GM12878 (cell line): ENCODE measurements at regions not wholly inside any gene's neighbourhood (a gene's known extent, or its start where the extent isn't known, plus 50 kb on each side); places are given as distances from the start of the nearest gene placed in this dataset.

Experiments used
- ATAC-seq: fragments of 200-7000 bp; cut with Tn5 transposase; 3 replicates; pipeline ENCODE4 v1.9.1; 2020; ENCODE audit warnings: mild to moderate bottlenecking, moderate library complexity
- BruUV-seq: library from RNA; stranded (reverse); fragments of 400-500 nt; replicated peaks from 2 replicates; lab custom pipeline; 2021; lab: Mats Ljungman, UMichigan
- CTCF ChIA-PET: fragments of 300-600 bp; sonication (Branson Sonifier 250); formaldehyde crosslinking; extraction: SDS; loops from one replicate; lab custom pipeline; 2021; ENCODE audit warnings: inconsistent platforms; lab: Yijun Ruan, JAX
- POLR2A ChIA-PET: fragments of 350-600 bp; formaldehyde crosslinking; extraction: SDS; loops from one replicate; lab custom pipeline; 2021; ENCODE audit warnings: inconsistent platforms; lab: Charles Lee
- RAD21 ChIA-PET: fragments of 300-600 bp; sonication (Branson Sonifier 250); formaldehyde crosslinking; loops from one replicate; lab custom pipeline; 2023; ENCODE audit warnings: antibody characterized with exemption; ENCODE audit not compliant: unreplicated experiment; lab: Charles Lee
- SMC1A ChIA-PET: fragments of 300-600 bp; sonication (Branson Sonifier 250); formaldehyde crosslinking; loops from one replicate; lab custom pipeline; 2023; ENCODE audit not compliant: unreplicated experiment, uncharacterized antibody; lab: Charles Lee
- DNase-seq: peaks from one replicate; pipeline ENCODE4 v3.0.0-alpha.2; 2011; ENCODE audit warnings: low read depth, low spot score
- FAIRE-seq: peaks from 3 replicates; lab custom pipeline; 2011; peaks lifted over from hg19 to GRCh38; lab: Jason Lieb, UNC
- H2AFZ ChIP-seq: 2 replicates; pipeline ENCODE4 v1.6.0; 2011; ENCODE audit warnings: low read depth, low read length, control low read depth; ENCODE audit not compliant: control insufficient read depth
- H3K27ac ChIP-seq: 2 replicates; pipeline ENCODE4 v1.5.1; 2011; ENCODE audit warnings: control low read depth; ENCODE audit not compliant: control insufficient read depth, insufficient read depth
- H3K27me3 ChIP-seq, 2 experiments: replicated peaks in 1 of 2; 2 replicates each; pipeline versions ENCODE4 v1.6.0 to v1.6.1; 2011; ENCODE audit warnings: low read length in 1 of 2; ENCODE audit not compliant: control insufficient read depth in 2 of 2, insufficient read depth in 2 of 2
- H3K36me3 ChIP-seq, 2 experiments: 2 replicates each; pipeline ENCODE4 v1.5.1; 2011; ENCODE audit warnings: low read length in 1 of 2; ENCODE audit not compliant: control insufficient read depth in 2 of 2, insufficient read depth in 2 of 2
- H3K4me1 ChIP-seq: 2 replicates; pipeline ENCODE4 v1.6.1; 2011; ENCODE audit warnings: mild to moderate bottlenecking, low read length, moderate library complexity, mixed read lengths; ENCODE audit not compliant: control insufficient read depth, insufficient read depth
- H3K4me2 ChIP-seq: 2 replicates; pipeline ENCODE4 v1.6.0; 2011; ENCODE audit warnings: control low read depth; ENCODE audit not compliant: control insufficient read depth, insufficient read depth
- H3K4me3 ChIP-seq: fragments of 200-600 bp; sonication (generic); 2 replicates; pipeline ENCODE4 v1.5.1; 2016
- H3K79me2 ChIP-seq: 2 replicates; pipeline ENCODE4 v1.6.0; 2011; ENCODE audit warnings: low read length; ENCODE audit not compliant: control insufficient read depth, insufficient read depth
- H3K9ac ChIP-seq: 2 replicates; pipeline ENCODE4 v1.8.0; 2011; ENCODE audit warnings: low read length, control low read depth, mixed read lengths; ENCODE audit not compliant: control insufficient read depth, insufficient read depth
- H3K9me3 ChIP-seq: replicated peaks from 3 replicates; pipeline ENCODE4 v1.5.1; 2011; ENCODE audit warnings: mild to moderate bottlenecking, low read length; ENCODE audit not compliant: control insufficient read depth, insufficient read depth
- H4K20me1 ChIP-seq: 2 replicates; pipeline ENCODE4 v1.6.0; 2011; ENCODE audit not compliant: control insufficient read depth, insufficient read depth
- BCL3 ChIP-seq: IDR thresholded peaks from 2 replicates; pipeline ENCODE4 v1.6.1; 2011; ENCODE audit warnings: borderline replicate concordance, low read depth, mild to moderate bottlenecking, moderate library complexity, low read length; ENCODE audit not compliant: insufficient read depth, poor library complexity, severe bottlenecking
- HDGF ChIP-seq: fragments of 450-650 bp; IDR thresholded peaks from 2 replicates; pipeline ENCODE4 v1.6.1; 2016; ENCODE audit warnings: antibody characterized with exemption
- KDM1A ChIP-seq: fragments of 200-600 bp; sonication (generic); IDR thresholded peaks from 2 replicates; pipeline ENCODE4 v1.6.1; 2016; ENCODE audit warnings: borderline replicate concordance
- NR2F1 ChIP-seq: fragments of 450-650 bp; conservative IDR thresholded peaks from 2 replicates; pipeline ENCODE4 v1.6.1; 2017; ENCODE audit warnings: mild to moderate bottlenecking
- PML ChIP-seq: IDR thresholded peaks from 2 replicates; pipeline ENCODE4 v1.6.1; 2012; ENCODE audit warnings: low read length, inconsistent platforms
- RCOR1 ChIP-seq: conservative IDR thresholded peaks from 2 replicates; pipeline ENCODE4 v1.6.1; 2012; ENCODE audit warnings: low read depth, low read length, improper control_type of control experiment
- RFX5 ChIP-seq: IDR thresholded peaks from 2 replicates; pipeline ENCODE4 v1.6.1; 2011; ENCODE audit warnings: low read depth, low read length, improper control_type of control experiment
- ZBTB11 ChIP-seq: fragments of 450-650 bp; formaldehyde crosslinking; IDR thresholded peaks from 2 replicates; pipeline ENCODE4 v1.5.0; 2022; ENCODE audit warnings: mild to moderate bottlenecking, missing genetic modification characterization
- ZZZ3 ChIP-seq: IDR thresholded peaks from 2 replicates; pipeline ENCODE4 v1.6.1; 2011; ENCODE audit warnings: low read depth; ENCODE audit not compliant: control insufficient read depth, insufficient read length
- WGBS: methylation state at CpG from one replicate; pipeline ENCODE4 v1.1.6; 2016; ENCODE audit warnings: low lambda C conversion rate; ENCODE audit not compliant: insufficient replicate concordance, insufficient coverage; ENCODE audit errors: missing lambda C conversion rate; 5-methylcytosine and 5-hydroxymethylcytosine counted together
- in situ Hi-C: fragments of 300-500 bp; cut with MboI; formaldehyde crosslinking; loops from 9 replicates; pipeline ENCODE4 v1.14.3; 2018; ENCODE audit warnings: mixed read lengths
- intact Hi-C: fragments of 100-400 bp; cut with micrococcal nuclease; formaldehyde crosslinking; loops from one replicate; pipeline ENCODE4 v1.14.2; 2022; ENCODE audit not compliant: unreplicated experiment
- TF ChIP-seq, protein P1 (sequence below): IDR thresholded peaks from 2 replicates; pipeline ENCODE4 v1.6.1; 2012; ENCODE audit warnings: improper control_type of control experiment, low read depth, low read length; ENCODE audit not compliant: insufficient replicate concordance

- in situ Hi-C loops: no loop called here
- SMC1A ChIA-PET: no interaction called here
- CTCF ChIA-PET: no interaction called here
Measured at GRCh38 chr3:10717756-10718155, 98.3 kb upstream of the SLC6A11 start.

More at GRCh38 chr3:10717756-10718155, 98.3 kb upstream of the SLC6A11 start:
- 59% methylated on average over 4 of the region's 4 CpGs for WGBS
- Histone ChIP-seq H3K4me1 (no peaks in the 10 kb centered on the region), H3K27me3 (no peaks in the 10 kb centered on the region), H3K79me2 (no peaks in the 10 kb centered on the region), H3K27ac (no peak overlapping the region), H4K20me1 (no peaks in the 10 kb centered on the region), H3K9me3 (peaks cover 2% of the 10 kb centered on the region; the same call in 2 of the 3 replicates), H3K4me2 (no peak overlapping the region), H3K36me3 (no peaks in the 10 kb centered on the region), H2AFZ (no peak overlapping the region), H3K9ac (no peak overlapping the region), H3K4me3 (no peak overlapping the region)
- BruUV-seq: no TSS peak
- FAIRE-seq: no peak
- intact Hi-C loops: no loop called here
- RAD21 ChIA-PET: no interaction called here
- POLR2A ChIA-PET: no interaction called here
- TF ChIP-seq NR2F1: no peak
- TF ChIP-seq, protein P1, sequence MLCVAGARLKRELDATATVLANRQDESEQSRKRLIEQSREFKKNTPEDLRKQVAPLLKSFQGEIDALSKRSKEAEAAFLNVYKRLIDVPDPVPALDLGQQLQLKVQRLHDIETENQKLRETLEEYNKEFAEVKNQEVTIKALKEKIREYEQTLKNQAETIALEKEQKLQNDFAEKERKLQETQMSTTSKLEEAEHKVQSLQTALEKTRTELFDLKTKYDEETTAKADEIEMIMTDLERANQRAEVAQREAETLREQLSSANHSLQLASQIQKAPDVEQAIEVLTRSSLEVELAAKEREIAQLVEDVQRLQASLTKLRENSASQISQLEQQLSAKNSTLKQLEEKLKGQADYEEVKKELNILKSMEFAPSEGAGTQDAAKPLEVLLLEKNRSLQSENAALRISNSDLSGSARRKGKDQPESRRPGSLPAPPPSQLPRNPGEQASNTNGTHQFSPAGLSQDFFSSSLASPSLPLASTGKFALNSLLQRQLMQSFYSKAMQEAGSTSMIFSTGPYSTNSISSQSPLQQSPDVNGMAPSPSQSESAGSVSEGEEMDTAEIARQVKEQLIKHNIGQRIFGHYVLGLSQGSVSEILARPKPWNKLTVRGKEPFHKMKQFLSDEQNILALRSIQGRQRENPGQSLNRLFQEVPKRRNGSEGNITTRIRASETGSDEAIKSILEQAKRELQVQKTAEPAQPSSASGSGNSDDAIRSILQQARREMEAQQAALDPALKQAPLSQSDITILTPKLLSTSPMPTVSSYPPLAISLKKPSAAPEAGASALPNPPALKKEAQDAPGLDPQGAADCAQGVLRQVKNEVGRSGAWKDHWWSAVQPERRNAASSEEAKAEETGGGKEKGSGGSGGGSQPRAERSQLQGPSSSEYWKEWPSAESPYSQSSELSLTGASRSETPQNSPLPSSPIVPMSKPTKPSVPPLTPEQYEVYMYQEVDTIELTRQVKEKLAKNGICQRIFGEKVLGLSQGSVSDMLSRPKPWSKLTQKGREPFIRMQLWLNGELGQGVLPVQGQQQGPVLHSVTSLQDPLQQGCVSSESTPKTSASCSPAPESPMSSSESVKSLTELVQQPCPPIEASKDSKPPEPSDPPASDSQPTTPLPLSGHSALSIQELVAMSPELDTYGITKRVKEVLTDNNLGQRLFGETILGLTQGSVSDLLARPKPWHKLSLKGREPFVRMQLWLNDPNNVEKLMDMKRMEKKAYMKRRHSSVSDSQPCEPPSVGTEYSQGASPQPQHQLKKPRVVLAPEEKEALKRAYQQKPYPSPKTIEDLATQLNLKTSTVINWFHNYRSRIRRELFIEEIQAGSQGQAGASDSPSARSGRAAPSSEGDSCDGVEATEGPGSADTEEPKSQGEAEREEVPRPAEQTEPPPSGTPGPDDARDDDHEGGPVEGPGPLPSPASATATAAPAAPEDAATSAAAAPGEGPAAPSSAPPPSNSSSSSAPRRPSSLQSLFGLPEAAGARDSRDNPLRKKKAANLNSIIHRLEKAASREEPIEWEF: no peak
- no peak for TF ChIP-seq KDM1A
- TF ChIP-seq HDGF: no peak
- no peak for TF ChIP-seq ZZZ3
- TF ChIP-seq ZBTB11: no peak
- TF ChIP-seq BCL3: no peak
- no peak for TF ChIP-seq RCOR1
- TF ChIP-seq RFX5: no peak
- no peak for TF ChIP-seq PML
- DNase-seq: no peak
- ATAC-seq: no peak
